HUES48 (cell line): ENCODE measurements at regions not wholly inside any gene's neighbourhood (a gene's known extent, or its start where the extent isn't known, plus 50 kb on each side); places are given as distances from the start of the nearest gene placed in this dataset.

Experiments used
- H3K27ac ChIP-seq: one replicate; pipeline ENCODE4 v1.7.0; 2013; ENCODE audit warnings: low read depth, low read length, inconsistent platforms
- H3K27me3 ChIP-seq: 2 replicates; pipeline ENCODE4 v1.6.1; 2013; ENCODE audit warnings: mild to moderate bottlenecking, low read length; ENCODE audit not compliant: control insufficient read depth, insufficient read depth
- H3K36me3 ChIP-seq: 2 replicates; pipeline ENCODE4 v1.6.1; 2013; ENCODE audit warnings: low read length; ENCODE audit not compliant: control insufficient read depth, insufficient read depth
- H3K4me1 ChIP-seq: 2 replicates; pipeline ENCODE4 v1.6.1; 2013; ENCODE audit warnings: mild to moderate bottlenecking, low read length; ENCODE audit not compliant: control insufficient read depth, insufficient read depth
- H3K4me3 ChIP-seq: 2 replicates; pipeline ENCODE4 v1.5.1; 2013; ENCODE audit warnings: mild to moderate bottlenecking, low read depth, low read length
- H3K9ac ChIP-seq: 2 replicates; pipeline ENCODE4 v1.6.1; 2013; ENCODE audit warnings: mild to moderate bottlenecking, low read depth, low read length, moderate library complexity
- H3K9me3 ChIP-seq: 2 replicates; pipeline ENCODE4 v1.6.1; 2013; ENCODE audit warnings: low read length; ENCODE audit not compliant: control insufficient read depth, insufficient read depth

DNA sequence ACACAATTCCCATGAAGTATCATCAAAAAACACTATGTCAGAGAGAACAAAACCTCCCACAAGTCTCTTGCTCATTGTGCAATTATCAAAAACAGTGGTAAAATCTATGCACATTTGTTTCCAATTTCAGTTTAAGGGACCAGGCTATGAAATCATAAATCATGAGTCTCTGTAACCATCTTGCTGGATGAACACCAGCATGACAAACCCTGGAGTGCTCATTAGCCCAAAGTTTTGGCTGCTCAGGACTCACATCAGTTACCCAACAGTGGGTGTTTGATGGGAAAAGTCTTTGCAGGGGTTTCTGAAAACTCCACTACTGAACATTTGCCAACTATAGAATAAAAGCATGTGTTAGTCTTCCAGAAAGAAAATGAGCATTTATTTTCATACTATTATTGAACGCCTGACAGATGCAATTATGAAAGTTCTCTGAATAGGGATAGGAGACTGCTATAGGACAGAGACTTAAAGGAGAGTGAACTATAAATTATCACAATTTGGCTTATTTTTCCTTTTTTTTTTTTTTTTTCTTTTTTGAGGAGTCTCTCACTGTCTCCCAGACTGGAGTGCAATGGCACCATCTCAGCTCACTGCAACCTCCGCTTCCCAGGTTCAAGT is 240.8 kb upstream of the KCNMB2 start:
- Histone ChIP-seq H3K27me3 (no peaks in the 10 kb centered on the region), H3K9me3 (no peaks in the 10 kb centered on the region), H3K36me3 (no peaks in the 10 kb centered on the region), H3K27ac (no peak overlapping the region), H3K4me3 (no peak overlapping the region), H3K4me1 (peaks cover 4% of the 10 kb centered on the region; the same call in 1 of the 2 replicates), H3K9ac (no peak overlapping the region)

- Histone ChIP-seq H3K36me3 (no peaks in the 10 kb centered on the region), H3K27ac (no peak overlapping the region), H3K27me3 (no peaks in the 10 kb centered on the region), H3K4me1 (peaks cover 7% of the 10 kb centered on the region; the same call in 1 of the 2 replicates), H3K9me3 (no peaks in the 10 kb centered on the region), H3K4me3 (no peak overlapping the region), H3K9ac (no peak overlapping the region)
Measured at GRCh38 chr3:178297199-178297598, 239.0 kb upstream of the KCNMB2 start.

- Histone ChIP-seq H3K36me3 (no peaks in the 10 kb centered on the region), H3K4me3 (no peak overlapping the region)
Measured at GRCh38 chr3:178297740-178298139, 238.5 kb upstream of the KCNMB2 start.

DNA sequence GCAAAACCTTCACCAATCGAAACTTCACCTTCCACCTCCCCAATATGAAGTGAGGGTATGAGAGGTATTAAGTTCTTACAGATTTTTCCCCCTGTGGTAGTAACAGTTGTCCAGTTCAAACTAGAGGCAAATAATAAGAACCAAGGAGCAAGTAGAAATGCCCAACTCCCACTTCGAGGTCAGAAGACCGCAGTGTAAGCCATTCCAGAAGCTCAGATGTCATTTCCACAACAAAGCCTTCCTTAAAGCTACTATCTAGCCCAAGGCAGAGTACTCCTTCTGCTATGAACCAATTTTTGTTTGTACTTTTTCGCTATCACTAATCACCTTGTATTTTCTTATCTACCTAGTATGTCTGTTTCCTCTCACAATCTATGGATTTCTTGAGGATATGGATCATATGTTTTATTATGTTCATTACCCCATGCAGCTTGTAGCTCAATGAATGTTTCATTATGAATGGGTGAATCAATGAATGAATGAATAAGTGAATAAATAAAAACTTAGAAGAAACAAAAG is 235.7 kb upstream of the KCNMB2 start:
- Histone ChIP-seq H3K27ac (no peak overlapping the region), H3K27me3 (no peaks in the 10 kb centered on the region), H3K36me3 (no peaks in the 10 kb centered on the region), H3K4me3 (no peak overlapping the region), H3K4me1 (peaks cover 7% of the 10 kb centered on the region; the same call in 1 of the 2 replicates), H3K9ac (no peak overlapping the region), H3K9me3 (no peaks in the 10 kb centered on the region)

More at GRCh38 chr3:178297740-178298139, 238.5 kb upstream of the KCNMB2 start:
- Histone ChIP-seq H3K9ac (no peak overlapping the region), H3K4me1 (peaks cover 7% of the 10 kb centered on the region; the same call in 1 of the 2 replicates), H3K27ac (no peak overlapping the region), H3K9me3 (no peaks in the 10 kb centered on the region), H3K27me3 (no peaks in the 10 kb centered on the region)

DNA sequence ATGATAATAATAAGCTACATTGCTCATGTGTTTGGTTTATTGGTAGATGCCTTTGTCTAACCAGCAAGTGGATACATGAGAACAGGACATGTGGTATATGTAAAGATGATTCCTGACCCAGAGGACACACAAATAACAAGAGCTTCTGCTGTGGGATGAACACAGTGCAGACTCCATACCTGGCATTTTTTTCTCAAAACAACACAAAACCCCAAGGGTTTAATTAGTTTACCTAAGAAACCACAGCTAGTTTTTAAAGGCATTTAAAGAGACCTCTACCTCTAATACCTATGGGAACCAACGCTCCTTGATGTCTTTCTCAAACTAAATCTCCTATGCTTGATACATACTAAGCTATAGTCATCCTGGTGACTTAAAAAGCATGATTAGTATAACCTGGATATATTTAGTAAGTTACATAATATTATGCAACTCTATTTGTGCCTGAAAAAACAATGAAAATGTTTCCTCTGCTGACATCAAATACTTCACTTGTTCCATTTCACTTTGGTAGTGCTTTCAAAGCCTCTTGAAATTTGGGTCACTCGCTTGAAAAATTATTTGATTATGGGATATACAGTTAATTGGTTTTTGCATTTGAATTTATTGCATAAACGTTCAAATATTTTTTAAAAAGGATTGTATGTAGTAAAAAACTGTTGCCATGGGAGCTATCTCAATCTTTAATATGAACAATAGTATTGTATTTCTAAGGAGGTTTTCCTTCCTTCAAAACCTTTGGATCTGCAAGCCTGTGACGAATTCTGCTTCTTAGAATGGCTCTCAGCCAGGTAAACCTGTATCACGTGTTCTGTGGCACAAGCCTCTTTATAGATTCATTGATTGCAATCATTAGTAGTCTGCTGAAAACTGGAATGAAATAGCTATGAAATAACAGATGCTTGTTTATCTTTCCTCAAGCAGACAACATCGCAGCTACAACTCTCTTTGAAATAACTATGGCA is 233.0 kb upstream of the KCNMB2 start:
- H3K9ac ChIP-seq = no peak overlapping the region
- H3K9me3 ChIP-seq = no peaks in the 10 kb centered on the region
- no peak overlapping the region for H3K4me3 ChIP-seq
- peaks cover 7% of the 10 kb centered on the region; the same call in 1 of the 2 replicates for H3K4me1 ChIP-seq
- no peaks in the 10 kb centered on the region for H3K27me3 ChIP-seq
- H3K36me3 ChIP-seq = no peaks in the 10 kb centered on the region
- no peak overlapping the region for H3K27ac ChIP-seq

GRCh38 chr3:178304758-178305467 is 231.3 kb upstream of the KCNMB2 start:
- Histone ChIP-seq H3K27ac (no peak overlapping the region), H3K36me3 (no peaks in the 10 kb centered on the region), H3K9ac (no peak overlapping the region), H3K4me1 (peaks cover 7% of the 10 kb centered on the region; the same call in 1 of the 2 replicates), H3K4me3 (no peak overlapping the region), H3K27me3 (no peaks in the 10 kb centered on the region), H3K9me3 (no peaks in the 10 kb centered on the region)

GRCh38 chr3:178306432-178307115 is 229.7 kb upstream of the KCNMB2 start:
- Histone ChIP-seq H3K27ac (no peak overlapping the region), H3K4me1 (no peaks in the 10 kb centered on the region), H3K9me3 (no peaks in the 10 kb centered on the region), H3K27me3 (no peaks in the 10 kb centered on the region), H3K36me3 (no peaks in the 10 kb centered on the region), H3K4me3 (no peak overlapping the region), H3K9ac (no peak overlapping the region)

- Histone ChIP-seq H3K9ac (no peak overlapping the region), H3K4me1 (no peaks in the 10 kb centered on the region), H3K27ac (no peak overlapping the region), H3K27me3 (no peaks in the 10 kb centered on the region), H3K9me3 (no peaks in the 10 kb centered on the region), H3K36me3 (no peaks in the 10 kb centered on the region), H3K4me3 (no peak overlapping the region)
Measured at GRCh38 chr3:178308771-178309170, 227.5 kb upstream of the KCNMB2 start.

DNA sequence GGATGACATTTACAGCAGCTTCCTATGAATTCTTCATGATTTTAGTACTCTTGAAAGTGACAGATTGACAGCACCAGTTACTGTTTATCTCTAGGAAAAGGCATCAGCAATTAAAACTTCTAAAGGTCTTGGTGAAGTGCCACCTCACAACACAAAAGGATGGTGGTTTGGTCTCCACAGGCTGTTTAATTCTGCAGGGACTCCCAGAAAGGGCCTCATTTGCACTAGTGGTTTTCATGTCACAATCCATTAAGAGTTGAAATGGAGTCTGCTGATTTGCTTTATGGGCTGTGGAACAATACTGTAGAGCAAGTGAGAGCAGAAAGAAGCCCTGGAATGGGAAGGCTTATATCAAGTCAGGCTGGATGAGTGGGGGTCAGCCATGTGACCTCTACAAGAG is 225.3 kb upstream of the KCNMB2 start:
- Histone ChIP-seq H3K4me1 (no peaks in the 10 kb centered on the region), H3K27me3 (no peaks in the 10 kb centered on the region), H3K27ac (no peak overlapping the region), H3K4me3 (no peak overlapping the region), H3K9ac (no peak overlapping the region), H3K9me3 (no peaks in the 10 kb centered on the region), H3K36me3 (no peaks in the 10 kb centered on the region)

DNA sequence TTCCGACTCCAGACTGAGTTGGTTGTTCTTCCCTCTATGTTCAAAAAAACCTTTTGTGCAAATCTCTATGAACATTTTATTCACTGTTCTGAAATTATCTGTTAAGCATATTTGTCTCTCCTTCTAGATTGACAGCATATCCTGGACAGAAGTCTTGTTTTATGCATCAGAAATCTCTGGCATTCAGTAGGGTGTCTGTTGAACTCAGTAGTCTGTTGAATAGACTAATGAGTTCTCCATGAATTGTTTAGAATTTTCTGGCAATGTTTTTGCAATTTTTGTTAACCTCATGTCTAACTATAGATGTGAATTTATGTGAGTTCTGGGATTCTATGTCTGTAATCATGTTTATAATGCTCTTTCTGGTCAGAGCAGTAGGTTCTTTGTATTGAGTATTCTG is 222.5 kb upstream of the KCNMB2 start:
- H3K9me3 ChIP-seq = no peaks in the 10 kb centered on the region
- H3K27ac ChIP-seq = no peak overlapping the region
- H3K36me3 ChIP-seq = no peaks in the 10 kb centered on the region
- no peaks in the 10 kb centered on the region for H3K27me3 ChIP-seq
- H3K9ac ChIP-seq = no peak overlapping the region
- H3K4me1 ChIP-seq = peaks cover 7% of the 10 kb centered on the region
- no peak overlapping the region for H3K4me3 ChIP-seq
